ENCODE measurements at regions not wholly inside any gene's neighbourhood (a gene's known extent, or its start where the extent isn't known, plus 50 kb on each side); places are given as distances from the start of the nearest gene placed in this dataset.

DNA sequence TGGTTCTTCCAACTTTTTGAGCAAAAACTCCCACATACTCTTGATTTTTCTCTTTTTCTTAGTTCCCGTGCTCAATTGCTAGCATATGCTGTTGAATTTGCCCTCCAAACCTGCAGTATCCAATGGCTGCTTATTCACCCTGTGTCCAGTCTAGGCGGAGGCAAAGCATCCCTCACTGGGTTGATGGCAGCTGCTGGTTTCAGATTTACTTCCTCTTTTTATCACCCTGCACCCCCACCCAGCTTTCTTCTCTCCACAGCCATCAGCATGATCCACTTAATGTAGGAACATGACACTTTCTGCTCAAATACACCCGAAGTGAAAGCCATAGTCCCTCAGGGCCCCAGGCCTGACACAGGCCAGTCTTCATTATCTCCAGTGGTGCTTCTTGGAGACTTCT lies 87.6 kb upstream of the ADARB2 start:
- TF ChIP-seq CTCF (conservative IDR thresholded peaks at IDR 0.05; ENCODE audit: low read depth in 2 of 2) (no peak), POLR2AphosphoS5 (IDR thresholded peaks at IDR 0.05; ENCODE audit: low read depth) (no peak), EZH2phosphoT487 (IDR thresholded peaks at IDR 0.05; ENCODE audit: unreplicated experiment) (no peak), EZH2 (IDR thresholded peaks at IDR 0.05; ENCODE audit: low read depth, unreplicated experiment) (no peak)
- TF ChIP-seq, protein P1, sequence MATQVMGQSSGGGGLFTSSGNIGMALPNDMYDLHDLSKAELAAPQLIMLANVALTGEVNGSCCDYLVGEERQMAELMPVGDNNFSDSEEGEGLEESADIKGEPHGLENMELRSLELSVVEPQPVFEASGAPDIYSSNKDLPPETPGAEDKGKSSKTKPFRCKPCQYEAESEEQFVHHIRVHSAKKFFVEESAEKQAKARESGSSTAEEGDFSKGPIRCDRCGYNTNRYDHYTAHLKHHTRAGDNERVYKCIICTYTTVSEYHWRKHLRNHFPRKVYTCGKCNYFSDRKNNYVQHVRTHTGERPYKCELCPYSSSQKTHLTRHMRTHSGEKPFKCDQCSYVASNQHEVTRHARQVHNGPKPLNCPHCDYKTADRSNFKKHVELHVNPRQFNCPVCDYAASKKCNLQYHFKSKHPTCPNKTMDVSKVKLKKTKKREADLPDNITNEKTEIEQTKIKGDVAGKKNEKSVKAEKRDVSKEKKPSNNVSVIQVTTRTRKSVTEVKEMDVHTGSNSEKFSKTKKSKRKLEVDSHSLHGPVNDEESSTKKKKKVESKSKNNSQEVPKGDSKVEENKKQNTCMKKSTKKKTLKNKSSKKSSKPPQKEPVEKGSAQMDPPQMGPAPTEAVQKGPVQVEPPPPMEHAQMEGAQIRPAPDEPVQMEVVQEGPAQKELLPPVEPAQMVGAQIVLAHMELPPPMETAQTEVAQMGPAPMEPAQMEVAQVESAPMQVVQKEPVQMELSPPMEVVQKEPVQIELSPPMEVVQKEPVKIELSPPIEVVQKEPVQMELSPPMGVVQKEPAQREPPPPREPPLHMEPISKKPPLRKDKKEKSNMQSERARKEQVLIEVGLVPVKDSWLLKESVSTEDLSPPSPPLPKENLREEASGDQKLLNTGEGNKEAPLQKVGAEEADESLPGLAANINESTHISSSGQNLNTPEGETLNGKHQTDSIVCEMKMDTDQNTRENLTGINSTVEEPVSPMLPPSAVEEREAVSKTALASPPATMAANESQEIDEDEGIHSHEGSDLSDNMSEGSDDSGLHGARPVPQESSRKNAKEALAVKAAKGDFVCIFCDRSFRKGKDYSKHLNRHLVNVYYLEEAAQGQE (IDR thresholded peaks at IDR 0.05; ENCODE audit: unreplicated experiment): no peak
